Lower leg skin (tissue), 4 donors: ENCODE measurements at regions not wholly inside any gene's neighbourhood (a gene's known extent, or its start where the extent isn't known, plus 50 kb on each side); places are given as distances from the start of the nearest gene placed in this dataset.

Experiments
- DNase-seq, 2 donors: peaks; one replicate each; pipeline ENCODE4 v3.0.0-alpha.2; 2019; ENCODE audit warnings: low spot score in 2 of 2
- H3K4me3 ChIP-seq: fragments of 200-600 bp; sonication (generic); 2 replicates; pipeline ENCODE4 v1.5.1; 2017; ENCODE audit warnings: mild to moderate bottlenecking, low read depth; ENCODE audit not compliant: poor library complexity, severe bottlenecking
- POLR2A ChIP-seq, 2 donors: fragments of 450-650 bp; IDR thresholded peaks; one replicate each; pipeline ENCODE4 v1.6.1; 2016 to 2017; ENCODE audit warnings: antibody characterized with exemption in 2 of 2, mild to moderate bottlenecking in 1 of 2, moderate library complexity in 1 of 2
- WGBS, 2 donors: methylation state at CpG; one replicate each; pipeline ENCODE4 v1.1.5; 2018; 5-methylcytosine and 5-hydroxymethylcytosine counted together
- intact Hi-C: fragments of 100-400 bp; cut with DNase I; formaldehyde crosslinking; loops from one replicate; pipeline ENCODE4 v1.15.0; 2023; ENCODE audit warnings: low total_unique reads
- TF ChIP-seq, protein P1 (sequence below), 3 donors: fragments of 450-650 bp; IDR thresholded peaks; one replicate each; pipeline ENCODE4 v1.5.1; 2016; ENCODE audit warnings: antibody characterized with exemption in 3 of 3, mild to moderate bottlenecking in 3 of 3, moderate library complexity in 2 of 3

DNA sequence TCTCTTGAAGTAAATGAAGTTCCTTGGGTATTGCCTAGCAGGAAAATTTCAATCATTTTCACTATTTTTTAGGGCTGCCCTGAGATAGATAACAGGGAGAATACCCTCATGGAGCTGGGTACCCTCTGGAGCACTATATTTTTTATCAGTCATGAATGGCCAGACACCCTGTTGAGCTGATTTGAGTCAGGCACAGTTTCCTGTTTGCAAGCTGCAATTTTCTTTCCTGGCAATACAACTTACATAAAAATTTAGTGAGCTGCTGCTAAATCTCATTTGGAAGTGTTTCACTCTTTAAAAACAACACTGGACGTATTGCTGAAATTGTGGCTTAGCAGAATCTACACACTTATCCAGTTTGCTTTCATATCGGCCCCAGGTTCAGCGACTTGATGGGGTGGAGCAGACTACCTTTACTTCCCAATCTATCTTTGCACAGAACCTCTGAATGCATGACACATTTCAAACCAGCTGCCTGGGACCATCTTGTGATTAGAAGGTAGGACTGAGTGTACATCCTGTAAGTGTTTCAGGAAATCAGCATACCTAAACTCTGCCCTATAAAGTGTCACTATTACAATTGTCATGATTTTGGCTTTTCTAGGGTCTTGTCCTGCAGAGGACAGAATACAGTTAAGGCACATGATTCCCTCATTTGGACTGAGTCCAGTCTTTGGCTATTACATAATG lies 125.7 kb upstream of the FAM3C start:
- no peak overlapping the region for H3K4me3 ChIP-seq
- intact Hi-C loops: no loop called here
- 84 to 86% methylated on average over 3 of the region's 3 CpGs for WGBS, 2 donors
- no peak for DNase-seq
- no peak for TF ChIP-seq POLR2A (IDR thresholded peaks at IDR 0.05)
- TF ChIP-seq, protein P1, sequence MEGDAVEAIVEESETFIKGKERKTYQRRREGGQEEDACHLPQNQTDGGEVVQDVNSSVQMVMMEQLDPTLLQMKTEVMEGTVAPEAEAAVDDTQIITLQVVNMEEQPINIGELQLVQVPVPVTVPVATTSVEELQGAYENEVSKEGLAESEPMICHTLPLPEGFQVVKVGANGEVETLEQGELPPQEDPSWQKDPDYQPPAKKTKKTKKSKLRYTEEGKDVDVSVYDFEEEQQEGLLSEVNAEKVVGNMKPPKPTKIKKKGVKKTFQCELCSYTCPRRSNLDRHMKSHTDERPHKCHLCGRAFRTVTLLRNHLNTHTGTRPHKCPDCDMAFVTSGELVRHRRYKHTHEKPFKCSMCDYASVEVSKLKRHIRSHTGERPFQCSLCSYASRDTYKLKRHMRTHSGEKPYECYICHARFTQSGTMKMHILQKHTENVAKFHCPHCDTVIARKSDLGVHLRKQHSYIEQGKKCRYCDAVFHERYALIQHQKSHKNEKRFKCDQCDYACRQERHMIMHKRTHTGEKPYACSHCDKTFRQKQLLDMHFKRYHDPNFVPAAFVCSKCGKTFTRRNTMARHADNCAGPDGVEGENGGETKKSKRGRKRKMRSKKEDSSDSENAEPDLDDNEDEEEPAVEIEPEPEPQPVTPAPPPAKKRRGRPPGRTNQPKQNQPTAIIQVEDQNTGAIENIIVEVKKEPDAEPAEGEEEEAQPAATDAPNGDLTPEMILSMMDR (IDR thresholded peaks at IDR 0.05): no peak

GRCh38 chr7:121520911-121521310 lies 124.8 kb upstream of the FAM3C start:
- DNase-seq: no peak
- TF ChIP-seq, protein P1 (IDR thresholded peaks at IDR 0.05): no peak
- no peak for TF ChIP-seq POLR2A (IDR thresholded peaks at IDR 0.05)
- H3K4me3 ChIP-seq: no peak overlapping the region
- intact Hi-C loops: no loop called here
- WGBS, 2 donors: 84 to 100% methylated on average over 1 of the region's 1 CpG

- intact Hi-C loops: no loop called here
- TF ChIP-seq, protein P1 (IDR thresholded peaks at IDR 0.05): no peak
- no peak for TF ChIP-seq POLR2A (IDR thresholded peaks at IDR 0.05)
- DNase-seq: no peak
- H3K4me3 ChIP-seq: no peak overlapping the region
- WGBS, 2 donors: 76 to 78% methylated on average over 10 of the region's 10 CpGs
Observed at GRCh38 chr7:121519548-121520521, 123.7 kb upstream of the FAM3C start.

DNA sequence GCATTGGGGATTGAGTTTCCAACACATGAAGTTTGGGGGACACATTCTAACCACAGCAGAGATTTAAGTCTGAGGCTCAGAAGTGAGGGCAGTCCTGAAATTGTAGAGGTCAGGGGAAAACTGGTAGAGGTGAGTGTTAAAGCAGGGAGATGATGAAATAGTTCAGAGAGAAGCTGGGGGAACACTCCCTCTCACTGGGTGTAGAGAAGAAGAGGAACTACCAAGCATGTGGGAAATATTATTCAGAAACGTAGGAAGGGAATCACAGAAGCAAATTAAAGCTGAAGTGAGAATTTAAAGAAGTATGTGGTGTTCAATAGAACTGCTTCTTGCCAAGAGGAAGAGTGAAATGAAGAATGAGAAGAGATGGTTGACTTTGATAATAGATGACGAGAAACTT lies 121.5 kb upstream of the FAM3C start:
- WGBS, 2 donors: 65 to 83% methylated on average over 2 of the region's 2 CpGs
- TF ChIP-seq POLR2A (IDR thresholded peaks at IDR 0.05): no peak
- TF ChIP-seq, protein P1 (IDR thresholded peaks at IDR 0.05): no peak
- no peak overlapping the region for H3K4me3 ChIP-seq
- DNase-seq: no peak
- intact Hi-C loops: no loop called here

DNA sequence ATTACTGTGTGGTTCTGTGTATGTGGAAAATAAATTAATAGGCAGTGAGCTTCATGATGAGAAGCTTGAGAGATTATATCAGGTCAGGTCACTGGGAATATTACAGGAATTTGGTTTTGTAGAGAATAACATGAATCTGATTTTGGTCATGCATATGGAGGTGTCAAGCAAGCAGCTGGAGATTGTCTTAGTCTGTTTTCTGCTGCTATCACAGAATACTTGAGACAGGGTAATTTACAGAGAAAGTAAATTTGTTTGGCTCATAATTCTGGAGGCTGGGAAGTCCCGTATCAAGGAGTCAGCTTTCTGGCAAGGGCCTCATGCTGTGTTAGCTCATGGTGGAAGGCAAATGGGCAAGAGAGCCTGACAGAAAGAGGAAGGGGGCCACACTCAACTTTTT lies 120.7 kb upstream of the FAM3C start:
- WGBS, 2 donors: 69 to 77% methylated on average over 1 of the region's 1 CpG
- no peak for DNase-seq
- intact Hi-C loops: no loop called here
- no peak overlapping the region for H3K4me3 ChIP-seq
- no peak for TF ChIP-seq POLR2A (IDR thresholded peaks at IDR 0.05)
- TF ChIP-seq, protein P1 (IDR thresholded peaks at IDR 0.05): no peak
